Ovary (tissue), 3 donors: ENCODE measurements at regions not wholly inside any gene's neighbourhood (a gene's known extent, or its start where the extent isn't known, plus 50 kb on each side); places are given as distances from the start of the nearest gene placed in this dataset.

Experiments
- POLR2A ChIP-seq: fragments of 450-650 bp; IDR thresholded peaks from one replicate; pipeline ENCODE4 v1.6.1; 2017; ENCODE audit warnings: antibody characterized with exemption, mild to moderate bottlenecking, moderate library complexity
- TF ChIP-seq, protein P1 (sequence below), 3 donors: fragments of 450-650 bp in 2 of 3; fragments of 200-600 bp in 1 of 3; IDR thresholded peaks; one replicate each; pipeline versions ENCODE4 v1.5.1 to v1.8.0; 2016 to 2022; ENCODE audit warnings: antibody characterized with exemption in 3 of 3, mild to moderate bottlenecking in 1 of 3
- donor health status: DM: no; HTN: no; CAD: no.

DNA sequence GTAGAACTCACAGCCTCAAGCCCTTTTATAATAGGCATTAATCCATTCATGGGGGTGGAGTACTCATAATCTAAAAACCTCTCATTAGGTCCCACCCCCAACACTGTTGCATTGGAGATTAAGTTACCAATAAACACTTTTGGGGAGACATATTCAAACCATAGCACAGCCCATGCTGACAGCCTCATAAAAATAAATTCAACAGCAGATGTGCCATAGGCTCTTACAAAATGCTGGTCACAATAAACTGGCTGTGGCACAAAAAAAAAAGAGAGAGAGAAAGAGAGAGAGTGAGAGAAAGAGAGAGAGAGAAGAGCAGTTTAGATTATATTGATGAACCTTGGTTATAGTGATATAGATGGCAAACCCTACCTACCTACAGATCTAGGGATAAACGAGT is 1000.9 kb downstream of the TUSC7 start:
- no peak for TF ChIP-seq POLR2A
- TF ChIP-seq, protein P1, sequence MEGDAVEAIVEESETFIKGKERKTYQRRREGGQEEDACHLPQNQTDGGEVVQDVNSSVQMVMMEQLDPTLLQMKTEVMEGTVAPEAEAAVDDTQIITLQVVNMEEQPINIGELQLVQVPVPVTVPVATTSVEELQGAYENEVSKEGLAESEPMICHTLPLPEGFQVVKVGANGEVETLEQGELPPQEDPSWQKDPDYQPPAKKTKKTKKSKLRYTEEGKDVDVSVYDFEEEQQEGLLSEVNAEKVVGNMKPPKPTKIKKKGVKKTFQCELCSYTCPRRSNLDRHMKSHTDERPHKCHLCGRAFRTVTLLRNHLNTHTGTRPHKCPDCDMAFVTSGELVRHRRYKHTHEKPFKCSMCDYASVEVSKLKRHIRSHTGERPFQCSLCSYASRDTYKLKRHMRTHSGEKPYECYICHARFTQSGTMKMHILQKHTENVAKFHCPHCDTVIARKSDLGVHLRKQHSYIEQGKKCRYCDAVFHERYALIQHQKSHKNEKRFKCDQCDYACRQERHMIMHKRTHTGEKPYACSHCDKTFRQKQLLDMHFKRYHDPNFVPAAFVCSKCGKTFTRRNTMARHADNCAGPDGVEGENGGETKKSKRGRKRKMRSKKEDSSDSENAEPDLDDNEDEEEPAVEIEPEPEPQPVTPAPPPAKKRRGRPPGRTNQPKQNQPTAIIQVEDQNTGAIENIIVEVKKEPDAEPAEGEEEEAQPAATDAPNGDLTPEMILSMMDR (IDR thresholded peaks at IDR 0.05): no peak
